Small intestine (tissue), 7 donors: ENCODE measurements at regions not wholly inside any gene's neighbourhood (a gene's known extent, or its start where the extent isn't known, plus 50 kb on each side); places are given as distances from the start of the nearest gene placed in this dataset.

Source experiments
- DNase-seq, 2 donors: peaks; one replicate each; pipeline versions ENCODE4 v3.0.0 to v3.0.0-alpha.2; 2013
- FAIRE-seq: peaks from 2 replicates; lab custom pipeline; 2012; peaks lifted over from hg19 to GRCh38; lab: Jason Lieb, UNC
- H3K27ac ChIP-seq, 3 donors: one replicate each; pipeline ENCODE4 v1.5.1; 2013; ENCODE audit warnings: low read length in 2 of 3, mild to moderate bottlenecking in 2 of 3, control low read depth in 1 of 3, inconsistent platforms in 1 of 3, low read depth in 1 of 3, moderate library complexity in 1 of 3
- H3K27me3 ChIP-seq, 3 donors: one replicate each; pipeline ENCODE4 v1.6.1; 2013; ENCODE audit warnings: low read length in 3 of 3, inconsistent platforms in 1 of 3; ENCODE audit not compliant: control insufficient read depth in 3 of 3, insufficient read depth in 3 of 3
- H3K36me3 ChIP-seq, 3 donors: one replicate each; pipeline ENCODE4 v1.6.1; 2013; ENCODE audit warnings: low read length in 3 of 3, inconsistent platforms in 1 of 3, low read depth in 1 of 3, mild to moderate bottlenecking in 1 of 3, moderate library complexity in 1 of 3; ENCODE audit not compliant: control insufficient read depth in 3 of 3, insufficient read depth in 2 of 3
- H3K4me1 ChIP-seq, 3 donors: one replicate each; pipeline ENCODE4 v1.6.1; 2013; ENCODE audit warnings: low read length in 2 of 3, inconsistent platforms in 1 of 3, low read depth in 1 of 3, mild to moderate bottlenecking in 1 of 3, moderate library complexity in 1 of 3; ENCODE audit not compliant: control insufficient read depth in 3 of 3, insufficient read depth in 2 of 3
- H3K4me3 ChIP-seq, 3 donors: one replicate each; pipeline ENCODE4 v1.5.1; 2013; ENCODE audit warnings: low read length in 3 of 3, control low read depth in 1 of 3, inconsistent platforms in 1 of 3, low read depth in 1 of 3, mild to moderate bottlenecking in 1 of 3, moderate library complexity in 1 of 3
- H3K9me3 ChIP-seq, 2 donors: one replicate each; pipeline ENCODE4 v1.6.1; 2013; ENCODE audit warnings: low read depth in 1 of 2, low read length in 1 of 2; ENCODE audit not compliant: control insufficient read depth in 2 of 2, insufficient read depth in 1 of 2
- WGBS, 3 donors: extraction: QIAGEN DNeasy Blood & Tissue Kit; methylation state at CpG; one replicate each; pipeline ENCODE4 v1.1.7; 2013; 5-methylcytosine and 5-hydroxymethylcytosine counted together
- donor health status: healthy with polysubstance abuse.
- donor health status: control.
- donor health status: control.
- donor health status: Bipolar disorder and iron deficiency.
- donor health status: healthy.

GRCh38 chr1:73953586-73953985 is 244.4 kb downstream of the LRRIQ3 start:
- Histone ChIP-seq H3K27me3 (no peaks in the 10 kb centered on the region), H3K36me3 (no peaks in the 10 kb centered on the region), H3K27ac (no peak overlapping the region), H3K4me1 (no peaks in the 10 kb centered on the region), H3K4me3 (no peak overlapping the region), H3K9me3 (no peaks in the 10 kb centered on the region)
- FAIRE-seq (no peak), DNase-seq (no peak)
- 75 to 85% (median 83%) methylated on average over 4 of the region's 4 CpGs for WGBS, 3 donors

GRCh38 chr1:73953186-73953585 is 244.8 kb downstream of the LRRIQ3 start:
- H3K27me3 ChIP-seq = no peaks in the 10 kb centered on the region
- no peak overlapping the region for H3K27ac ChIP-seq
- WGBS, 3 donors = 82 to 92% (median 91%) methylated on average over 5 of the region's 5 CpGs
- no peak for DNase-seq
- H3K4me1 ChIP-seq = no peaks in the 10 kb centered on the region
- no peak overlapping the region for H3K4me3 ChIP-seq
- no peaks in the 10 kb centered on the region for H3K36me3 ChIP-seq
- no peaks in the 10 kb centered on the region for H3K9me3 ChIP-seq
- FAIRE-seq = no peak

GRCh38 chr1:73948055-73948454 is 249.9 kb downstream of the LRRIQ3 start:
- DNase-seq = no peak
- H3K36me3 ChIP-seq = no peaks in the 10 kb centered on the region
- no peak overlapping the region for H3K27ac ChIP-seq
- no peak for FAIRE-seq
- no peaks in the 10 kb centered on the region for H3K9me3 ChIP-seq
- H3K4me1 ChIP-seq = no peaks in the 10 kb centered on the region
- no peaks in the 10 kb centered on the region for H3K27me3 ChIP-seq
- no peak overlapping the region for H3K4me3 ChIP-seq

- no peak for FAIRE-seq
Observed at GRCh38 chr1:73947009-73947408, 251.0 kb downstream of the LRRIQ3 start.

GRCh38 chr1:73943270-73943669 is 254.7 kb downstream of the LRRIQ3 start:
- no peak overlapping the region for H3K4me3 ChIP-seq
- no peaks in the 10 kb centered on the region for H3K27me3 ChIP-seq
- no peaks in the 10 kb centered on the region for H3K36me3 ChIP-seq
- WGBS, 3 donors = 2 to 15% (median 4%) methylated on average over 1 of the region's 1 CpG
- no peaks in the 10 kb centered on the region for H3K4me1 ChIP-seq
- DNase-seq (no peak), FAIRE-seq (no peak)
- no peak overlapping the region for H3K27ac ChIP-seq
- H3K9me3 ChIP-seq = no peaks in the 10 kb centered on the region

More at GRCh38 chr1:73947009-73947408, 251.0 kb downstream of the LRRIQ3 start:
- 40 to 52% (median 48%) methylated on average over 3 of the region's 3 CpGs for WGBS, 3 donors
- Histone ChIP-seq H3K4me3 (no peak overlapping the region), H3K27ac (no peak overlapping the region), H3K4me1 (no peaks in the 10 kb centered on the region), H3K27me3 (no peaks in the 10 kb centered on the region), H3K36me3 (no peaks in the 10 kb centered on the region), H3K9me3 (no peaks in the 10 kb centered on the region)
- peak; percentile 10 to 41 for DNase-seq

GRCh38 chr1:73930293-73930692 is 267.7 kb downstream of the LRRIQ3 start:
- Histone ChIP-seq H3K36me3 (no peaks in the 10 kb centered on the region), H3K9me3 (no peaks in the 10 kb centered on the region), H3K4me3 (no peak overlapping the region), H3K27ac (no peak overlapping the region), H3K4me1 (no peaks in the 10 kb centered on the region), H3K27me3 (no peaks in the 10 kb centered on the region)
- 80 to 97% (median 83%) methylated on average over 1 of the region's 1 CpG for WGBS, 3 donors
- FAIRE-seq (no peak), DNase-seq (no peak)

- 44 to 52% (median 44%) methylated on average over 3 of the region's 3 CpGs for WGBS, 3 donors
- no peak for DNase-seq
Observed at GRCh38 chr1:73914951-73915350, 283.0 kb downstream of the LRRIQ3 start.

GRCh38 chr1:73913025-73913424 is 285.0 kb downstream of the LRRIQ3 start:
- no peaks in the 10 kb centered on the region for H3K4me1 ChIP-seq
- no peak overlapping the region for H3K4me3 ChIP-seq
- H3K27me3 ChIP-seq = no peaks in the 10 kb centered on the region
- no peak for FAIRE-seq
- no peak for DNase-seq
- no peaks in the 10 kb centered on the region for H3K36me3 ChIP-seq
- H3K9me3 ChIP-seq = peaks cover 0 to 5% of the 10 kb centered on the region in 2 donors
- no peak overlapping the region for H3K27ac ChIP-seq

More at GRCh38 chr1:73914951-73915350, 283.0 kb downstream of the LRRIQ3 start:
- H3K4me3 ChIP-seq = no peak overlapping the region
- no peak for FAIRE-seq
- no peaks in the 10 kb centered on the region for H3K36me3 ChIP-seq
- no peak overlapping the region for H3K27ac ChIP-seq
- H3K27me3 ChIP-seq = no peaks in the 10 kb centered on the region
- H3K9me3 ChIP-seq = peaks cover 0 to 5% of the 10 kb centered on the region in 2 donors
- H3K4me1 ChIP-seq = no peaks in the 10 kb centered on the region

- 77 to 95% (median 90%) methylated on average over 1 of the region's 1 CpG for WGBS, 3 donors
- no peak for FAIRE-seq
Observed at GRCh38 chr1:73911849-73912248, 286.1 kb downstream of the LRRIQ3 start.

More at GRCh38 chr1:73911849-73912248, 286.1 kb downstream of the LRRIQ3 start:
- no peaks in the 10 kb centered on the region for H3K36me3 ChIP-seq
- H3K4me1 ChIP-seq = no peaks in the 10 kb centered on the region
- no peak for DNase-seq
- H3K27ac ChIP-seq = no peak overlapping the region
- H3K9me3 ChIP-seq = peaks cover 0 to 5% of the 10 kb centered on the region in 2 donors
- H3K27me3 ChIP-seq = no peaks in the 10 kb centered on the region
- no peak overlapping the region for H3K4me3 ChIP-seq
